Umbilical cord (tissue), 1 donor: ENCODE measurements at regions not wholly inside any gene's neighbourhood (a gene's known extent, or its start where the extent isn't known, plus 50 kb on each side); places are given as distances from the start of the nearest gene placed in this dataset.
"Not testable (repeated sequence)": the region's sequence is repeated elsewhere in the genome, so short reads cannot be mapped to it uniquely, and the experiment has no call there.

Source experiments
- DNase-seq: peaks from one replicate; pipeline ENCODE4 v3.0.0-alpha.2; 2015; ENCODE audit warnings: low spot score

DNA sequence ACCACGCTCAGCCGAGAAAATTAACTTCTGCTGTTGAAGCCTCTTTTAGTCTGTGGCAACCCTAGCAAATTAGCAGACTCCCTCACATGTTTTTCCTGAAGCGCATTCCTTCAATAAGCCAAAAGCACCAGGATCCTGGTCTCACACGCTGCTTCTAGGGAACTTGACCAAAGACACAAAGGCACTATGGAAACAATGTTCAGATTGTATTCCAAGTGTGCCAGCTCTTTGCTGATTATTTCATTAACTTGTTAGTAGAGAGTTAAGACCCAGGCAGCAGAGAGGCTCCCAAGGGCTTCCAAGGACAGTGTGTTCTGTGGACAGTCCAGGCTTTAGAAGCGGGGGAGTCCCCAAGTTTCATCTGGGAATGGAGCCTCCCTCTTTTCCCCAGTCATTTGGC, 94.4 kb upstream of the BASP1 start:
- DNase-seq, result no peak

GRCh38 chr5:17123773-17124172, 93.7 kb upstream of the BASP1 start:
- not testable (repeated sequence) for DNase-seq

DNA sequence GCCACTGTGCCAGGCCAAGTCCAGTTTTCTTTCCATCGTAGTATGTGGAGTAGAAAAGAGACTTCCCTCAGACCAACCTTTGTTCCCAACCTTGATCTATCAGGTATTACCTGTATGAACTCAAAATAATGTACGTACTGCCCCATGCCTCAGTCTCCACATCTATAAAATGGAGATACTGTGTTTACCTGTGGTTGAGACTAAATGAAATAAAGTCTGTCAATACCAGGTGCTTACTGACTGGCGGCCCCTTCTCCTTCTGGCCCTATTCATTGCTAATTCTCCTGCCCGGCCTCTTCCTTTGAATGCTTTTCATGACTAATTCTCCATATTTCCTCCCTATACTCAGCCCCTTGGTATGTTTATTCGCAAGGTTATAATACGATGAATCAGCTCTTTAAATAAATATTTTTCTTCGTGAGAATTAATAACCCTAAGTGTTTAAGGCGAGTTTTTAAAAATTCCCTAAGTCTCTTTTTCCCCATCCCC, 89.6 kb upstream of the BASP1 start:
- DNase-seq, result no peak

DNA sequence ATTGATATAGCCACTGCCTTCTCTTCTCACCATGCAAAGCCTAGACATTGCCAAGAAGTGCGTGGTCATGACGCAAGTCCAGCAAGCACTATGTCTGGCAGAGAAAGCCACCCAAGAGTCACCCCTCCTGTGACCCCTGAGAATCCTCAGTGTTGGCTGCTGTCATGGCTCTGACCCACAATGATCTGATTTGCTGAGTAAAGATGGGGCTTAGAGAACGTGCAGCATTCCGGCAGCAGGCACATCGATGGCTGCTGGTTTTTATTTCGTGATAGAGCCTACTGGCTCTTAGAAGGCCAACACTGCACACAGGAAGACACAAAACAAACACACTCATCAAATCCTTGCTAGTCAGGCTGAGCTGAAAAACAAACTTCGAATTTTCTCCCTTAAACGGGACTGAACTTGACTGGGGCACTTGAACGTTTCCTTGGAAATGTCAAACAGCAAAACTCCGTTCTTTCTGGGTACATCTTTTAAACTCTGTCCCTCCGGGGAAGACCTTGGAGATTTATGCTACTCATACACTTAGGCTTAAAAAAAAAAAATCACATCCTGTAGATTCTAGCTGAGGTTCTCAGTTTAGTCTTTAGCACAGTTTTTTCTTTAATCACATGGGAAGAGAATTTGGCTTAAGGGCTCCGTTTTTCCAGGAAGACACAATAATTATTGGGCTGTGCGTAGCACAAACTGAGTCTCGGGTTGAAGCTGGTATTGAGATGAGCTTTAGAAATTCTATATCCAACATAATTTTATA, 88.2 kb upstream of the BASP1 start:
- peak; percentile 68 for DNase-seq

GRCh38 chr5:17130302-17130701, 87.1 kb upstream of the BASP1 start:
- DNase-seq, result not testable (repeated sequence)

- DNase-seq, result peak; percentile 25
These were observed 84.9 kb upstream of the BASP1 start for GRCh38 chr5:17132444-17133083.

- DNase-seq, result no peak
These were observed 82.4 kb upstream of the BASP1 start for GRCh38 chr5:17135050-17135449.

DNA sequence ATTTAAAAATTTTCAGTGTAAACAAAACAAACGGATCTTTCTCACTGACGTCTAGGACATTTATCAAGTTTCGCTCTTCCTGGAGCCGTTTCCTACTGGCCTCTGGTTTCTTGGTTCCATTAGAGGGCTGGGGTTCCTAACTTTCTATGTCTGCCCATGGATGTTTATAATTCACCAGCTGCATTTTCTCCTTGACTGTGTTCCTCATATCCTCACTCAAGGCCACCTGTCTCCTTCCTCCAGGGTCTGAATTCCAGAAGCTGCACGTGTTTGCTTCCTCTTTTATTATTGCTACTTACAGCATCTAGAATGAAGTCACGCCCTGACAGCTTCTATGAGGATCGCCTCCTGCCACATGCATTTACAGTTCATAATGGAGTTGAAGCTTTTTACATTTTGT, 74.1 kb upstream of the BASP1 start:
- DNase-seq, result no peak

DNA sequence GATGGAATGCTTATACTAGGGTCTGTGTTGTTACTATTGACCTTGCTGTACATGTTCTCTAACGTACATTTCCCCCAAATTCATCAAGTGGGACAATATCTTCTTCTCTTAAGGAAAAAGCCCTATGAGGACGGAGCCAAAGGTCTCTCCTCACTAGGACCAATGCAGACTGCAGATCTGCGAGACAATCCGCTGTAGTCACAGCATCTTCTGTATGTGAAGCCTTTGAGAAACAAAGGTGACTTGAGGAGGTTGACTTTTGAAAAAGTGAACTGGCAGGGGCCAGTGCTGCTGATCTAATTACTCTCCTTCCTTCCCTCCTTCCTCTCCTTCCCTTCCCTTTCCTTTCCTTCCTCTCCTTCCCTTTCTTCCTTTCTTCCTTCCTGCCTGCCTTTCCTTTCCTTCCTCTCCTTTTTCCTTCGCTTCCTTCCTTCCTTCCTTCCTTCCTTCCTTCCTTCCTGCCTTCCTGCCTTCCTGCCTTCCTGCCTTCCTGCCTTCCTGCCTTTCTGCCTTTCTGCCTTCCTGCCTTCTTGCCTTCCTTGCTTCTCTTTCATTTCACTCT, 71.1 kb upstream of the BASP1 start:
- DNase-seq, result no peak

DNA sequence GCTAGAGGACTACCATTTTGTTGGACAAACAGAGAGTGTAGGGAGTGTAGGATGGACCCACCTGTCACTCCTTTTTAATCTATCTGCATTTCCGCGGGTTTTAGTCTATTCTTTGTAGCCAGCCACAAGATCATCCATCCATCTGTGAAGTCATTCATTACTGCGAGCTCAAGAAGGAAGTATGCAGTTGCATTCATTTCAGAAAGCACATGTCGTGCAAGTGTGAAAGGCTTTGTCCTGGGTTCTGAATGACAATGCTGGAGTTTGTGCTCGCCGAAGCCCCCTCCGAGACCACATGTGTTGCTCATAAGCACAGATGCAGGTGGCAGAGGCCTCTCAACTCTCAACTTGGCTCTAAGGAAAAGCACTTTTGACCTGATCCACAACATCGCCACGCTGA, 70.3 kb upstream of the BASP1 start:
- DNase-seq, result no peak

- peak; percentile 93 for DNase-seq
These were observed 69.8 kb upstream of the BASP1 start for GRCh38 chr5:17147617-17148016.

- no peak for DNase-seq
These were observed 69.0 kb upstream of the BASP1 start for GRCh38 chr5:17148481-17148880.

DNA sequence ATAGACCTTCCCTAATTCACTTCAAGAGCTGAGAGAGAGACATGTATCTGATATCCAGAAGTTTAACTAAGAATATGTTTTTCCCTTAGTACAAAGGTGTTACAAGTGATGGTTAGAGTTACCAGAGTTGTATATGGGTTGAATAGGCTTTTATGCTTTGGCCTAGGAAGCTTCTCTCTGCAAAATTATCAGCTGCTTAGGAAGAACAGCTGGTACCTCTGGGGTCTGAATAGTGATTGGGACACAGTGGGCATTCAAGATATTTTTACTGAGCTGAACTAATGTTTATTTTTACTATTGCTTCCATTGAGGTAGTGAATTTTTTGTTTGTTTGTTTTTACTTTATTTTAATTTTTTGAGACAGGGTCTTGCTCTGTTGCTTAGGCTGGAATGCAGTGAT, 67.6 kb upstream of the BASP1 start:
- DNase-seq, result no peak

DNA sequence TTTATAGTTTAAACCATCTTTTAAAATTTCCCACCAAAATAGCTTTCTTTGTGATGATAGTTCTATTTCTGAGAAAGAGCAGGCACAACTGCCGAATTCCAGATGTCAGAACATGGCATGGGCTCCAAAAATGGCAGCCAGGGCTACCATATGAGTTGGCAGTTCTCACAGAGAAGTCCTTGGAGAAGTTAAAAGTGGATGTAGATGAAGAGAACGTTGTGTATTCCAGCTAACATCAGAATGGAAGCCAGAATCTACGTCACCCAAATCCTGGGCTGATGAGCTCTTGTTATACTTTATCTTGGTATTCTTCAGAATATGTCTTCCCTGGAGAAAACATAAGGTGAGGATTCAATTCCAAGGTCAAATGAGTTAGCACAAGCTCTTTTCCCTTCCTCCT, 66.9 kb upstream of the BASP1 start:
- DNase-seq, result no peak

DNA sequence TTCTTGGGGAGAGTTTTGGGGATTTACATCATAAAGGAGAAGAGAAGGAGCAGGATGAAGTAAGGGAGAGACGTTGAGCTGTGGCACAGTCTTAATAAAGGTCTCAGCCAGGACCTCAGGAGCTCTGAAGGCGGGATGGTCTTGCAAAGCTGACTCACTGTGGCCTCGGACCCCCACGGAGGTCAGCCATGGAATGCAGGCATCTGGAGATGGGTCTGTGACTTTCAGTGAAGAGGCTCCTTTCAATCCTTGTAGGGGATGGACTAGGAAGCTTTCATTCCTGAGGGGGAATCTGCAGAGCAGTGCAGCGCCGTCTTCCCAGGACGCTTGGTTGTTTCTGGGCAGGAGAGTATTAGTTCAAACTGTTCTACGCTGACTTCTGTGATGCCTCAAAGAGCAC, 65.7 kb upstream of the BASP1 start:
- DNase-seq, result no peak

DNA sequence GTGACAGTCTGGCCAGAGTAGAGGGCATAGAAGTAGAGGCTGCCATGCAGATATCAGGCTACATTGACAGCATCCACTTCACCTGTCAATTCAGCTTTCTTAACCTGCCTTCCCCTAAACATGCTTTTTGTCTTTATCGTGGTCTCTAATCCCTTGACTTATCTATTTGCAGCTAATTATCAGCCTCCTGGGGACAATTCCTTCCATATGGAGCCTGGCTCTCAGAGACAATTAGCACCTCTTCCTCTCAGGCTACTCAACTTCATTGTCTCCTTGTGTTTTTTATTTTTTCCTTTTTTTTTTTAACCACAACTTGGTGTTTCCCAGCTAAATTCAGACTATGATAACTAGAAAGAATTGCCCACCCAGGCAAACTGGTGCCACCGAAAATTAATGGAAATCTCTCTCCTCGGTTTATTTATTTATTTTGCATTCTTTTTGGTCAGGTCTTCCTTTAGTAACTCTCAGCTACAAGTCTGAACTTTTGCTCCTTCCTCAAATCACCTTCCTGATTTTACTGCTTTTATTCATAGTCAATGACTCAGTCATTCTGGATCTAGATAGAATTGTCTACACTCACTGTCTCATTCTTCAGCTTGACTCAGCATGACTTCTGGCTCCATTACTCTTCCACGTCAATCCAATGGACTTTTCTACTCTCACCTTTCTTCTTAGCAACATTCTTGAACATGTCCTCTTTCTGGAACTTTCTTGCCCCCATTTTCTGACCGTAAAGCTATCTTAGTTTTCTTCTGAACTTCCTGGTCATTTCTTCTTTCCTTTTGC, 63.0 kb upstream of the BASP1 start:
- DNase-seq, result no peak

DNA sequence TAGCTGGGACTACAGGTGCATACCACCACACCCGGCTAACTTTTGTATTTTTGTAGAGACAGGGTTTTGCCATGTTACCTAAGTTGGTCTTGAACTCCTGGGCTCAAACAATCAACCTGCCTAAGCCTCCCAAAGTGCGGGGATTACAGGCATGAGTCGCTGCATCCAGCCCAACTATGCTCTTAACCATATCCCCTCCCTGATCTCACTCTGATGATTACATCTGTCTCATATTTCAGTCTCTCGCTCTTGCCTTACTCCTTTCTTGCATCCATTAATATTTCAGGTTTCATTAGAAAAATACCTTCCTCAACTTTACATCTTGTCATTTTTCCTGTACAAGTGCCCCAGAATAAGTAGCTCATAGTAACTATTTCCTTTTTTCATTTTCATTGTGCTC, 61.0 kb upstream of the BASP1 start:
- no peak for DNase-seq

DNA sequence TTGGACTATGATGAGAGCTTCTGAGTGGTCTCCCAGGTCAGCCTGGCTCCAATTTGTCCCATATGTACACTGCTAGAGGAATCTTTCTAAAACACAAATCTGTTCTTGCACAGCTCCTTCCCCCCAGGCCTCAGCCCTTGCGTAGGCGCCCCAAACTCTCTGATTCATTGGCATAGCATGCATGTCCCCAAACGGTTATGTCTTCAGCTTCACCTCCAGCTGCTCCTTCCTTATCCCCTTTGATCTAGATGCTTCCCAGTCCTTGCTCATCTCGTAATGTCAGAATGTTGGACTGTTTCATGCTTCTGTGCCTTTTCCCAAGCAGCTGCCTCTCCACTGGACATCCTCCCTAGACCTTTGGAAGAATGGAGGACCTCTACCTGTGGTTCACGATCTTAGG, 60.1 kb upstream of the BASP1 start:
- peak; percentile 20 for DNase-seq

DNA sequence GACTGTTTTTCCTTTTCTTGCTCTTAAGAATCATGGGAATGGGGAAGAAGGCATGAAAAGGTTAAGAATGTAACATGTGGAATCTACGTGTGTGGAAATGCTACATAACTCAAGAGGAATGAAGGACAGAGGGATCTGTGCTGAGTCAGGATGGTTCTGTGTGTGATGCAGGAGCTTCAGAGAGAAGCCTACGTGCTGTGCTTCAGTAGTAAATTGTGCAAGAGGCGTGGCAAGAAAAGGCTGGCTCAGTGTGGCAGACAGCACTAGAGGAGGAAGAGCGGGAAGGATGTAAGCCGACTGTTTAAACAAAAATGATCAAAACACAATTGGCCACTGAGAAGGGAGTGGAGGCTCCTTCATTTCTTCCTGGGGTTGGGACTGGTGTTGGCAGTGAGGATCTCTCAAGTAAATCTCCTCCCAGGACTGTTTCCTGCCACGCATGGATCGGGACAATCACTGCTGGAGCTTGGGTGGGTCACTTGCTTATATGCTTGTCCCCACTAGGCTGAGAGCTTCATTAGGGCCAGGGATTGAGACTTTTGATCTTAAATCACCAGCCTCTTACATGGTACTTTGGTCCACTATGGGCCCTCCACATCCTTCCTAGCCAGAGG, 59.4 kb upstream of the BASP1 start:
- peak; percentile 94 for DNase-seq

- no peak for DNase-seq
These were observed 56.7 kb upstream of the BASP1 start for GRCh38 chr5:17160756-17161040.

DNA sequence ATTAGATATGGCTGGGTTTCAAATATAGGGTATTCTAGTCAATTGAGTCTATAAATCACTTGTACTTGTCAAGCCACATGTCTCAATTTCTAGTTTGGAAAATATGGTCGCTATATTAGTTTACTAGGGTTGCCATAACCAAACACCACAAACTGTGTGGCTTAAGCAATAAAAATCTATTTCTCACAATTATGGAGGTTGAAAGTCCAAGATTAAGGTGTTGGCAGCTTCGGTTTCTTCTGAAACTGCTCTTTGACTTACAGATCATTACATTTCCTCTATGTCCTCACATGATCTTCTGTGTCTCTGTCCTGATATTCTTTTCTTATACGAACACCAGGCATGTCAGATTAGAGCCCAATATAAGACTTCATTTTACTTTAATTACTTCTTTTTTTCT, 55.8 kb upstream of the BASP1 start:
- DNase-seq, result no peak

- DNase-seq, result no peak
These were observed 54.2 kb upstream of the BASP1 start for GRCh38 chr5:17163221-17163620.
